SJCRH30 (cell line): ENCODE measurements at regions not wholly inside any gene's neighbourhood (a gene's known extent, or its start where the extent isn't known, plus 50 kb on each side); places are given as distances from the start of the nearest gene placed in this dataset.
A peak's percentile ranks its signal among the peaks of the same experiment; 100 is the strongest.
"Not testable (repeated sequence)": the region's sequence is repeated elsewhere in the genome, so short reads cannot be mapped to it uniquely, and the experiment has no call there.

Experiments used
- DNase-seq, 2 experiments: peaks; one replicate each; pipeline ENCODE4 v3.0.0-alpha.2; 2015 to 2020
- H3K27ac ChIP-seq: fragments of 250-450 bp; sonication (Bioruptor Pico); 2 replicates; pipeline ENCODE4 v1.5.1; 2020; ENCODE audit warnings: mild to moderate bottlenecking, moderate library complexity
- H3K27me3 ChIP-seq: fragments of 250-450 bp; sonication (Bioruptor Pico); 2 replicates; pipeline ENCODE4 v1.5.1; 2020; ENCODE audit warnings: mild to moderate bottlenecking, moderate library complexity
- H3K36me3 ChIP-seq: fragments of 250-450 bp; sonication (Bioruptor Pico); 2 replicates; pipeline ENCODE4 v1.5.1; 2020; ENCODE audit warnings: mild to moderate bottlenecking, moderate library complexity
- H3K4me1 ChIP-seq: fragments of 250-450 bp; sonication (Bioruptor Pico); 2 replicates; pipeline ENCODE4 v1.5.1; 2020; ENCODE audit warnings: mild to moderate bottlenecking, moderate library complexity
- H3K4me3 ChIP-seq: fragments of 250-450 bp; sonication (Bioruptor Pico); 2 replicates; pipeline ENCODE4 v1.5.1; 2020; ENCODE audit warnings: mild to moderate bottlenecking, moderate library complexity
- H3K9me3 ChIP-seq: fragments of 250-450 bp; sonication (Bioruptor Pico); replicated peaks from 2 replicates; pipeline ENCODE4 v1.5.1; 2020; ENCODE audit warnings: mild to moderate bottlenecking, moderate library complexity

GRCh38 chr1:166573199-166573598 is 266.1 kb upstream of the POGK start:
- H3K9me3 ChIP-seq, result no peaks in the 10 kb centered on the region
- H3K4me3 ChIP-seq, result no peak overlapping the region
- no peak for DNase-seq
- no peaks in the 10 kb centered on the region for H3K27me3 ChIP-seq
- no peaks in the 10 kb centered on the region for H3K4me1 ChIP-seq
- H3K27ac ChIP-seq, result no peak overlapping the region
- H3K36me3 ChIP-seq, result no peaks in the 10 kb centered on the region

DNA sequence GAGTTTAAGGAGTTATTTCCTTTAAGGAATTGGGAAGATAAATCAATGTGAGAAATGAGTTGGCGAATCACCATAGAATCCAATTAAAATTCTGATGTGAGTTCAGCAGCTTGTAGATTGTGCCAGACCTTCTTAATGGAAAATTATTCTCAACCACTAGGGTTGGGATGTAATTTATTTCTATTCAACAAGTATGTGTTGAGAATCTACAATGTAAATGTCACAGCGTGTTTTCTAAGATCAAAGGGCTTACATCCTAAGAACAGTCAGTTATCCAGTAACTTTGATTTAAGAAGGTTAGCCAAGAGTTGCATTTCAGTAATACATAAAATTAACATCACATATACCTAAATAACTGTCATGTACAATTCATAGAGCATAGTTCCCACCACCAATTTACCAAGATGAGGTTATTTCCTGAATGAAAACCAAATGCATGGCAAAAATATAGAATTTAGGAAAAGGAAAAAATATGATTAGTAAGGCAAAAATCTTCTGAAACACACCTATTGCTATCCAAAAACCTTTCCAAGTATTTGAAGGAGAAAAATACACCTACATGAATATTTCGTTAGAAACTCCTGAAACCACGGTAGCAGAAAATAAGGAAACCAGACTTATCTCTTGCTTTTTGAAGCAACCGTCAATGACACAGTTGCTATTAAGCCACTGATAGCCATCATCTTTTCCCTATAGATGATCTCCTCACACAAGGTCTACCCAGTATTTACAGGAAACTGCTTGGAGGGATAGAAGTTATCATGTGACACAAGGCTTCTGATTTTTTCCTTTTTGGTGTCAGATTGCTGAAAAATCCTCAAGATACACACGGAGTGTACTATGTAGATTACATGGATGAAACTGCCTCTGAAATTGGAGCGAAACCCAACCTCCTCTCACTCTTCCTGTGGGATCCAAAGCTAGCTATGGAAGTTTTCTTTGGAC is 259.4 kb upstream of the POGK start:
- Histone ChIP-seq H3K9me3 (no peaks in the 10 kb centered on the region), H3K27me3 (no peaks in the 10 kb centered on the region), H3K27ac (no peak overlapping the region)

GRCh38 chr1:166588741-166589140 is 250.5 kb upstream of the POGK start:
- peak; percentile 26 to 59 for DNase-seq
- H3K27me3 ChIP-seq, result no peaks in the 10 kb centered on the region

More for the DNA sequence above, 259.4 kb upstream of the POGK start:
- Histone ChIP-seq H3K4me1 (no peaks in the 10 kb centered on the region; the same call in 1 of the 2 replicates), H3K4me3 (no peak overlapping the region), H3K36me3 (no peaks in the 10 kb centered on the region)
- DNase-seq, result no peak

DNA sequence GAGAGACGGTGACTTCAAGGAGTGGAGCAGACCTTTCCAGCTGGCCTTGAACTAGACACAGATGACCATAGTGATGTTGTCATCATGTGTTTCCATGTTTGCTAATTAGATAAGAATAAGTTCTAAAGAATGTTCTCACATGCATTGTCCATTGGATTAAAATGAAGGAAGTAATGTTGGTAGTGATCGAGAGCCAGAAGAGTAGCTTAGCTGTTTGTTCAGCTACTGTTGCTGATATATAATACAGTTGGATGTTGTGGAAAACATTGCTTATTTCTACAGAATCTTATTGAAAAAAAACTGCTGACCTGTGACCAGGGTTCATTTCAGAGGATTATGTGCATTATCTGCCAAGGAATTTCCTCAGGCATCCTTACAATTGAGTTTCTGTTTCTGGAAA is 249.1 kb upstream of the POGK start:
- Histone ChIP-seq H3K4me3 (no peak overlapping the region), H3K4me1 (peaks cover 32% of the 10 kb centered on the region), H3K27me3 (no peaks in the 10 kb centered on the region), H3K27ac (no peak overlapping the region), H3K9me3 (no peaks in the 10 kb centered on the region), H3K36me3 (no peaks in the 10 kb centered on the region)
- DNase-seq, result peak in 1 of 2 experiments; percentile 31

More at GRCh38 chr1:166588741-166589140, 250.5 kb upstream of the POGK start:
- no peak overlapping the region for H3K4me3 ChIP-seq
- H3K4me1 ChIP-seq, result peaks cover 20% of the 10 kb centered on the region
- no peaks in the 10 kb centered on the region for H3K36me3 ChIP-seq
- H3K27ac ChIP-seq, result peak overlapping the region; percentile 77
- H3K9me3 ChIP-seq, result no peaks in the 10 kb centered on the region

- Histone ChIP-seq H3K9me3 (0 out of 2 replicates have a peak, but pooled peaks cover 3% of the 10 kb centered on the region), H3K4me1 (peaks cover 38% of the 10 kb centered on the region), H3K36me3 (no peaks in the 10 kb centered on the region), H3K4me3 (no peak overlapping the region), H3K27ac (peak overlapping the region; percentile 53), H3K27me3 (no peaks in the 10 kb centered on the region)
- peak; percentile 71 to 88 for DNase-seq
Measured at GRCh38 chr1:166594646-166595045, 244.6 kb upstream of the POGK start.

DNA sequence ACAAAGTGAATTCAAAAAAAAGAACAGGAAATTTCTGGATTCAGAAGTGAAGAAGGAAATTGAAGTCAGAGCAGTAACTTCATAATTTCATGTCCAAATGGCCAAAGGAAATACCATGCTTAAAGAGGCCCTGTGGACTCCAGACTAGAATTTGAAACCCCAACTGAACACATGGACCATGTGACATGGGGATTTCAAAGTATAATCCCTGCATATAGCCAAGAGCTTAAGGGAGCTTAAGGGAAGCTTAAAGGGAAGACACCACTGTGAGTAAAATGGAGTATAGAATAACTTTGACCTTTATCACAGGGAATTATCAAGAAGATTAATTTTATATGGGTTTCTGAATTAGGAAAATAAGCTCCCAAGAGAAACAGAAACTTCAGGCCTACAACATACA is 241.8 kb upstream of the POGK start:
- DNase-seq, result peak; percentile 17 to 78
- H3K27me3 ChIP-seq, result no peaks in the 10 kb centered on the region
- H3K9me3 ChIP-seq, result 0 out of 2 replicates have a peak, but pooled peaks cover 3% of the 10 kb centered on the region
- H3K27ac ChIP-seq, result no peak overlapping the region
- no peak overlapping the region for H3K4me3 ChIP-seq
- H3K4me1 ChIP-seq, result peaks cover 34% of the 10 kb centered on the region
- no peaks in the 10 kb centered on the region for H3K36me3 ChIP-seq

DNA sequence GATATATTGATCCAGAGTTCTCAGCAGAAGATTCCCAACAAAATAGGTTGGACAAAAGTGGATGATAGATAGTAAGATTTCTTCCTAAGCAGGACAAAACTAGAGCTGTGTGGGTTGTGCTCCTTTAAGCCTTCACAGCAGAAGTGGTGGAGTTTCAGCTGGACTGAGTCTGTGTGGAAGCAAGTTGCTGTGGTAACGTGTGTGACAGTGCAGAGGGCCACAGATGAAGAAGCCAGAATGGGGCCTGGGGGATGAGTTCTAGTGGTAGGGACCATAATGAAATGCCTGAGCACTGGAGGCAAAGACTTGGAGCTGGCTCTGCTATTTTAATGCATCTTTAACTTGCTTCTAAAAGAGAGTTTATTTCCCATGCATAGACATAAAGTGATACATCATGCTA is 238.7 kb upstream of the POGK start:
- no peaks in the 10 kb centered on the region for H3K36me3 ChIP-seq
- H3K27ac ChIP-seq, result no peak overlapping the region
- no peak for DNase-seq
- H3K27me3 ChIP-seq, result no peaks in the 10 kb centered on the region
- H3K4me1 ChIP-seq, result peaks cover 14% of the 10 kb centered on the region
- H3K9me3 ChIP-seq, result 0 out of 2 replicates have a peak, but pooled peaks cover 3% of the 10 kb centered on the region
- no peak overlapping the region for H3K4me3 ChIP-seq

- no peak for DNase-seq
- Histone ChIP-seq H3K27me3 (no peaks in the 10 kb centered on the region), H3K4me1 (peaks cover 10% of the 10 kb centered on the region)
Measured at GRCh38 chr1:166601650-166602278, 237.5 kb upstream of the POGK start.

DNA sequence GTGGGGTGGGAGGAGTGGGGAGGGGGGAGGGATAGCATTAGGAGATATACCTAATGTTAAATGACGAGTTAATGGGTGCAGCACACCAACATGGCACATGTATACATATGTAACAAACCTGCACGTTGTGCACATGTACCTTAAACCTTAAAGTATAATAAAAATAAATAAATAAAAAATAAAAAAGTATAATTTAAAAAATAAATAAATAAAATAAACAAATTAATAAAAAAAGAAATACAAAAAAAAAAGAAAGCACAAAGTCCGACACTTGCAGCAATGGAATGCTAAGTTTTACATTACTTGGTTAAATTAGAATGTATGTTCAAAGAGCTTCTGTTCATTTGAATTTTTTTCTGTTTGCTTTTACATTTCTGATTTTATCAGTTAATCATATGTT is 236.5 kb upstream of the POGK start:
- H3K4me1 ChIP-seq, H3K27me3 ChIP-seq, H3K36me3 ChIP-seq, H3K27ac ChIP-seq, H3K4me3 ChIP-seq, H3K9me3 ChIP-seq, DNase-seq: not testable (repeated sequence)

More at GRCh38 chr1:166601650-166602278, 237.5 kb upstream of the POGK start:
- Histone ChIP-seq H3K36me3 (no peaks in the 10 kb centered on the region), H3K27ac (no peak overlapping the region), H3K9me3 (0 out of 2 replicates have a peak, but pooled peaks cover 3% of the 10 kb centered on the region), H3K4me3 (no peak overlapping the region)

DNA sequence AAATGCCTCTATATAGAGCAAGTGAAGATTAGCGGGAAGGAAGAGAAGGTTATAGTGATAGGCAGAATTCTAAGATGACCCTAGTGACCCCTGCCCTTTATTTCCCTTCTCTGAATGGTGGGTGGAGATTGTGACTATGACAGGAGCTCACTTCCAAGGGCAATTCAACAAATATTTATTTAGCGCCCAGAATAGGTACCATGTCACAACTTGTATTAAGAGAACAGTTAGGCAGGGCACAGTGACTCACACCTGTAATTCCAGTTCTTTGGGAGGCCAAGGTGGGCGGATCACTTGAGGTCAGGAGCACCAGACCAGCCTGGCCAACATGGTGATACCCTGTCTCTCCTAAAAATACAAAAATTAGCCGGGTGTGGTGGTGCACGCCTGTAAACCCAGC is 236.0 kb upstream of the POGK start:
- 0 out of 2 replicates have a peak, but pooled peaks cover 3% of the 10 kb centered on the region for H3K9me3 ChIP-seq
- H3K4me3 ChIP-seq, result no peak overlapping the region
- no peak overlapping the region for H3K27ac ChIP-seq
- DNase-seq, result no peak
- no peaks in the 10 kb centered on the region for H3K27me3 ChIP-seq
- H3K4me1 ChIP-seq, result no peaks in the 10 kb centered on the region
- H3K36me3 ChIP-seq, result no peaks in the 10 kb centered on the region

DNA sequence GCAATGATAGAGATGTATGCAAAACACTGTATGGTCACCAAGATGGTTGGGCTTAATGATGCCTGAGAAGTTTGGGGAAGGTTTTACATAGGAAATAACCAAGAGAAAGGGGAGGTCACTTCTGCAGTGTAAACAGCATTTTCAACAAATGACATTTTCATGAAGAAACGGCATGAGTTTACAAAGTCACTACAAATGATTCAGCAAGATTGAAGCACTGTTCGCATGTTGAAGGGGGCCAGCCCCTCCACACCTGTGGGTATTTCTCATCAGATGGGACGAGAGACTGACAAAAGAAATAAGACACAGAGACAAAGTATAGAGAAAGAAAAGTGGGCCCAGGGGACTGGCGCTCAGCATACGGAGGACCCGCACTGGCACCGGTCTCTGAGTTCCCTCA is 234.1 kb upstream of the POGK start:
- H3K27me3 ChIP-seq, result no peaks in the 10 kb centered on the region
- H3K9me3 ChIP-seq, result no peaks in the 10 kb centered on the region
- no peak for DNase-seq
- H3K4me1 ChIP-seq, result no peaks in the 10 kb centered on the region
- H3K36me3 ChIP-seq, result no peaks in the 10 kb centered on the region
- H3K4me3 ChIP-seq, result no peak overlapping the region
- H3K27ac ChIP-seq, result no peak overlapping the region

DNA sequence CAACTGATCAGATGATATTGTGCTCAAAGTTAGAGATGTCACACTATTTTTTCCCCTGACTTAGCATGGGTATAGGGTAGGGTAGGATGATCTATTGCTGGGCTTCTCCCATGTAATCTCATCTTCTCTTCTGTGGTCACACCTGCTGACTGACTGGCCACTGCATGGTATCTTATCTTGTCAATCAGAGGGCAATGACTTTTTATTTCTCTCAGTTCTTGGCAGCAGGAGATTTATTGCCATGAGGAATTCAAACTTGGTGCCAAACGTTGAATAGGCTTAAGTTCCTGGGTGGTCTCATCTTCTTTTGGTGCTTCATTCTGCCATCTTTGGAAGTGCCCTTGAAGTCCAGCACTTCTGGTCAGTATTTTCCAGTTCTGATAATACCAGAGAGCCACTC is 226.4 kb upstream of the POGK start:
- DNase-seq, result no peak
- Histone ChIP-seq H3K27me3 (no peaks in the 10 kb centered on the region), H3K9me3 (no peaks in the 10 kb centered on the region), H3K36me3 (no peaks in the 10 kb centered on the region), H3K4me1 (no peaks in the 10 kb centered on the region), H3K27ac (no peak overlapping the region), H3K4me3 (no peak overlapping the region)

DNA sequence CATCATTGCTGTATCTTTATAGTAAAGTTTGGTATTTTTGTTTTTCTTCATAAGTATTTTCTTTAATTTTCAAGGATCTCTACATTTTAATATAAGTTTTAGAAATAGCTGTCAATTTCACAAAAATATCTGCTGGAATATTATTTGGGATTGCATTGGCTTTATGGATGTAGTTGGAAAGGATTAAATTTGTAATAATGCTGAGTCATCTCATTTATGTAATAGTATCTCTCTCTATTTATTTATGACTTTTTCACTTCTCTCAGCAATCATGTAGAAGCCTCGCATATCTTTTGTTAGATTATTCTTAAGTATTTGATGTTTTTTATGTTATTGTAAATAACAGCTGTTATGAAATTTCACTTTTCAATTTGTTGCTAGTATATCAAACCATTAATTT is 223.1 kb upstream of the POGK start:
- Histone ChIP-seq H3K4me3 (no peak overlapping the region), H3K27me3 (no peaks in the 10 kb centered on the region), H3K36me3 (no peaks in the 10 kb centered on the region), H3K27ac (no peak overlapping the region), H3K4me1 (no peaks in the 10 kb centered on the region), H3K9me3 (no peaks in the 10 kb centered on the region)
- DNase-seq, result no peak

GRCh38 chr1:166626711-166627110 is 212.6 kb upstream of the POGK start:
- Histone ChIP-seq H3K4me3 (no peak overlapping the region), H3K27ac (no peak overlapping the region)
- DNase-seq, result no peak

GRCh38 chr1:166627558-166627957 is 211.7 kb upstream of the POGK start:
- Histone ChIP-seq H3K9me3 (no peaks in the 10 kb centered on the region), H3K36me3 (no peaks in the 10 kb centered on the region), H3K4me1 (no peaks in the 10 kb centered on the region), H3K4me3 (no peak overlapping the region), H3K27ac (no peak overlapping the region), H3K27me3 (no peaks in the 10 kb centered on the region)
- DNase-seq, result peak in 1 of 2 experiments; percentile 20

More at GRCh38 chr1:166626711-166627110, 212.6 kb upstream of the POGK start:
- Histone ChIP-seq H3K4me1 (no peaks in the 10 kb centered on the region), H3K9me3 (no peaks in the 10 kb centered on the region), H3K36me3 (no peaks in the 10 kb centered on the region), H3K27me3 (no peaks in the 10 kb centered on the region)
